IPS-18a (cell line): ENCODE measurements at regions not wholly inside any gene's neighbourhood (a gene's known extent, or its start where the extent isn't known, plus 50 kb on each side); places are given as distances from the start of the nearest gene placed in this dataset.

ENCODE experiments used
- H3K27ac ChIP-seq: one replicate; pipeline ENCODE4 v1.5.1; 2013; ENCODE audit warnings: low read length
- H3K27me3 ChIP-seq: one replicate; pipeline ENCODE4 v1.6.1; 2013; ENCODE audit warnings: mild to moderate bottlenecking, low read length; ENCODE audit not compliant: control insufficient read depth, insufficient read depth
- H3K36me3 ChIP-seq: one replicate; pipeline ENCODE4 v1.6.1; 2013; ENCODE audit warnings: low read depth, low read length; ENCODE audit not compliant: control insufficient read depth
- H3K4me1 ChIP-seq: one replicate; pipeline ENCODE4 v1.6.1; 2013; ENCODE audit warnings: low read depth, low read length; ENCODE audit not compliant: control insufficient read depth
- H3K4me3 ChIP-seq: one replicate; pipeline ENCODE4 v1.5.1; 2013; ENCODE audit warnings: low read length
- H3K9ac ChIP-seq: one replicate; pipeline ENCODE4 v1.6.1; 2013; ENCODE audit warnings: mild to moderate bottlenecking, low read length, moderate library complexity
- H3K9me3 ChIP-seq: one replicate; pipeline ENCODE4 v1.6.1; 2013; ENCODE audit warnings: low read depth, low read length; ENCODE audit not compliant: control insufficient read depth

DNA sequence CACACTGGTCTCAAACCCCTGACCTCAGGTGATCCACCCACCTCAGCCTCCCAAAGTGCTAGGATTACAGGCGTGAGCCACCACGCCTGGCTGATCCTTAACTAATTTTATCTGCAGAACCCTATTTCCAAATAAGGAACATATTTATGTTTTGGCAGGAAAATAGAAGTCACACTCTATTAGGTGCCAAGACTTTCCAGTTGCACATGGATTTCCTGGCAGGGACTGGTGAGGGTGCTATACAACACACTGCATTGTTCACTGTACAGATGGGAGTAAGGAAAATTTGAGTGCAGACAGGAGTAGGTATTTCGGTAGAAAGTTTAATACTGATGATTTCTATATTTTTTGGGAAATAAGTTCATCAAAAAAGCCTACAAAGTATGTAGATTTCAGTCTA is 605.3 kb upstream of the B3GALT2 start:
- H3K9ac ChIP-seq, result no peak overlapping the region
- H3K9me3 ChIP-seq, result no peaks in the 10 kb centered on the region
- H3K4me3 ChIP-seq, result no peak overlapping the region
- H3K36me3 ChIP-seq, result no peaks in the 10 kb centered on the region
- peaks cover 3% of the 10 kb centered on the region for H3K4me1 ChIP-seq
- H3K27me3 ChIP-seq, result no peaks in the 10 kb centered on the region
- no peak overlapping the region for H3K27ac ChIP-seq

DNA sequence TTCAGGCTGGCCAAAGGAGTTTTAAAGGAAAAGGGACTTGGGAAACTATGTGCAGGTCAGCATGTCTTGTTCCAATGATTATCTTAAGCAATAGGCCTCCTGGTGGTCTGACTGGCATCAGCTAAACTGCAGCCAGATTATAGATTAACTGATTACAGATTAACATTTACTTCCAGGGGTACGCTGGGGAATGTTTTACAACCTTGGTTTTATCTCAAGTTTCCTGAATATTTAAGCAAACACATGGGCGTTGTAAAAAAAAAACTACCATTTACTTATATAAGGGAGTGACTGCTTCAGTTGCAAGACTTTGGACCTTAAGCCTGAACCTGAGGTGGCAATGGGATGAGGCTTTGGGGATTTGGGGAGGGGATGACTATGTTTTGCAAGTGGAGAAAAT is 600.6 kb upstream of the B3GALT2 start:
- H3K27ac ChIP-seq, result no peak overlapping the region
- H3K27me3 ChIP-seq, result no peaks in the 10 kb centered on the region
- H3K4me1 ChIP-seq, result no peaks in the 10 kb centered on the region
- H3K9me3 ChIP-seq, result no peaks in the 10 kb centered on the region
- H3K9ac ChIP-seq, result no peak overlapping the region
- H3K36me3 ChIP-seq, result no peaks in the 10 kb centered on the region
- no peak overlapping the region for H3K4me3 ChIP-seq

DNA sequence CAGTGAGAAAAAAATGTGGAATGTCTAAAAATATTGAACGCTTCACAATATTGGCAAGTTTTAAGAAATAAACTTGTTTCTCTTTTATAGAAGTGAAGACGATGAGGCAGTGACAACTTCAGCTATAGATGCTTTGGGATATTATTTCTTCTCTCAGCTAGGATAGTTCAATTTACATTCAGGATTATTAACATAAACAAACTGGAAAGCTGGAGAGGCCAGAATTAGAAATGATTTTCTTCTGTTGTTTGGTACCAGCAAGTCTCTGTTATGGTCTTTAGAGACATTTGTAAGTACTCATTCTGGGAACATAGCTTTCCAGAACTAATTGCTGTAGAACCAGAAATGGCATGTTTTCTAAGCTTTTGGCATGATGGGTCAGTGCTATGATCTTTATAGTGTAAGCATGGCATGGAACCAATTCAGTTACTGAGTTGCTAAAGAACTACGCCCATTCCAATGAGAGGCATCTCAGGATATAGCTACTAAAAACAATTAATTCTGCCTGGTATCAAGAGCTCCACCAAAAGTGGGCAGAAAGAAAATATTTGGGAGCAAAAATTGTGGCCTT is 599.5 kb upstream of the B3GALT2 start:
- Histone ChIP-seq H3K9ac (no peak overlapping the region), H3K27me3 (no peaks in the 10 kb centered on the region), H3K27ac (no peak overlapping the region), H3K4me1 (no peaks in the 10 kb centered on the region), H3K4me3 (no peak overlapping the region), H3K9me3 (no peaks in the 10 kb centered on the region), H3K36me3 (no peaks in the 10 kb centered on the region)

DNA sequence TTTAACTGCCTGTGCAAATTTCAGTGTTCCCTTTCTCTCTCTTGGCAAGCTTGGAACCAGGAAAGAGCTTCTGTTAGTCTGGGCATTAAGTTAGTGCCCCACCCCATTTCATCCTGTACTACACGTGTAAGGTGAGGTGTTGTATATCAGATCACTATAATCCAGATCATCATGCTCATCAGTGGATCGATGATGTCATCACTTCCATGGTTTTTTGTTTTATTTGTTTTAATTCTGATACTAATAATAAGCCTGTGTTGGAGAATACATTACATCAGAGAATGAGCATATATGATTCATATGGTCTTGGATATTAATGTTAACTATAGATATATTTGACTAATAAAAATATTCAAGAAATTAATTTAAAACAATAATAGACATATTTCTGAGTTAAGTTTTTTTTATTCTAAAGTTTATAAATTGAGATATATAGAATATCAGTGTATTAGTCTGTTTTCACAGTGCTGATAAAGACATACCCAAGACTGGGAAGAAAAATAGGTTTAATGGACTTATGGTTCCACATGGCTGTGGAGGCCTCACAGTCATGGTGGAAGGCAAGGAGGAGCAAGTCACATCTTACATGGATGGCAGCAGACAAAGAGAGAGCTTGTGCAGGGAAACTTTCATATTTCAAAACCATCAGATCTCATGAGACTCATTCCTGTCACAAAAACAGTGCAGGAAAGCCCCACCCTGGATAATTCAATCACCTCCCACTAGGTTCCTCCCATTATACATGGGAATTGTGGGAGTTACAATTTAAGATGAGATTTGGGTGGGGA is 588.3 kb upstream of the B3GALT2 start:
- Histone ChIP-seq H3K9ac (no peak overlapping the region), H3K4me3 (no peak overlapping the region), H3K36me3 (no peaks in the 10 kb centered on the region), H3K27ac (no peak overlapping the region), H3K9me3 (no peaks in the 10 kb centered on the region), H3K4me1 (no peaks in the 10 kb centered on the region), H3K27me3 (no peaks in the 10 kb centered on the region)

DNA sequence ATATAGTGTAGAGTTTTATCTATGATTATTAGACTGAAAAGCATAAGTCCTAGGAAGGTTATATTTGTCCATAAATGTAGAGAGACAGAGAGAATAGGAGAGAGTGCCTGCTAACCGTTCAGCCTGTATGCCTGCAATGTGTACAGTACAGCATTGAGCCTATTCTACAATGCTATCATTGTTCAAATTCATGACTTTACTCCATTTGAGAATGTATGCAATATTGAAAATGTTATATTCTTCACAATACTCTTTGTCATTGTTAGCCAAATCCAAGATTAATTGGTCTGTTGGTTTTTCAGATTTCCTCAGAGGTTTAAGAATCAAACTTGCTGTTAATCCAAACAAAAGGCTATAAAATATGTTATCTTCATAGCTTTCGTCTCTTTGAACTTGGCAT is 585.2 kb upstream of the B3GALT2 start:
- no peaks in the 10 kb centered on the region for H3K27me3 ChIP-seq
- no peak overlapping the region for H3K9ac ChIP-seq
- H3K4me1 ChIP-seq, result no peaks in the 10 kb centered on the region
- no peak overlapping the region for H3K4me3 ChIP-seq
- no peaks in the 10 kb centered on the region for H3K36me3 ChIP-seq
- no peak overlapping the region for H3K27ac ChIP-seq
- H3K9me3 ChIP-seq, result no peaks in the 10 kb centered on the region

DNA sequence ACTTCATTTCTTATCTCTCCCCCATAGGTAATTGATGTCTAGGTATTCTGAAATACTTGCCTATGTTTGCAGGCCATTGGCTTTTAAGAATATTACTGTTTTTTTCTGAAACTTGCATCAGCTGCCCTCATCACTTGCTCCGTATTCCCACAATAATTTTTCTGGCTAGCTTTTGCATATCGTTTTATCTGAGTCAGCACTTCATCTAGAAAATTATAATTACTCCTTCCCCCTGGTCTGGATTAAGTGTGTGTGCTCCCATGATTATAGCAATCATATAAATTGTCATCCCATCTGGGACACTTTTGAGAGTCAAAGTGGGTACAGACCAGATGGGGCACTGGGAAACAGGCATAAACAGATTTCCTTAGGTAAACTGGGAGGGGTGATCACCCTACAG is 583.2 kb upstream of the B3GALT2 start:
- Histone ChIP-seq H3K27ac (no peak overlapping the region), H3K4me3 (no peak overlapping the region), H3K9ac (no peak overlapping the region), H3K9me3 (no peaks in the 10 kb centered on the region), H3K4me1 (no peaks in the 10 kb centered on the region), H3K27me3 (no peaks in the 10 kb centered on the region), H3K36me3 (no peaks in the 10 kb centered on the region)

DNA sequence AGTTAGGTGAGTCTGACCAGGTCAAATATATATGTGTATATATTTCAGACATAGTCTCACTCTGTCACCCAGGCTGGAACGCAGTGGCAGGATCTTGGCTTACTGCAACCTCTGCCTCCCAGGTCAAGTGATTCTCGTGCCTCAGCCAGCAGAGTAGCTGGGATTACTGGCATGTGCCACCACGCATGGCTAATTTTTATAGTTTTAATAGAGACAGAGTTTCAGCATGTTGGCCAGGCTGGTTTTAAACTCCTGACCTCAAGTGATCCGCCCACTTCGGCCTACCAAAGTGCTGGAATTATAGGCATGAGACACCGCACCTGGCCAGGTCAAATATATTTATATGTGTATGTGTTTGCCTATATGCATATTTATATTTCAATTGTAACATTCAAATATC is 581.5 kb upstream of the B3GALT2 start:
- Histone ChIP-seq H3K36me3 (no peaks in the 10 kb centered on the region), H3K27ac (no peak overlapping the region), H3K4me3 (no peak overlapping the region), H3K27me3 (no peaks in the 10 kb centered on the region), H3K9ac (no peak overlapping the region), H3K4me1 (no peaks in the 10 kb centered on the region), H3K9me3 (no peaks in the 10 kb centered on the region)

DNA sequence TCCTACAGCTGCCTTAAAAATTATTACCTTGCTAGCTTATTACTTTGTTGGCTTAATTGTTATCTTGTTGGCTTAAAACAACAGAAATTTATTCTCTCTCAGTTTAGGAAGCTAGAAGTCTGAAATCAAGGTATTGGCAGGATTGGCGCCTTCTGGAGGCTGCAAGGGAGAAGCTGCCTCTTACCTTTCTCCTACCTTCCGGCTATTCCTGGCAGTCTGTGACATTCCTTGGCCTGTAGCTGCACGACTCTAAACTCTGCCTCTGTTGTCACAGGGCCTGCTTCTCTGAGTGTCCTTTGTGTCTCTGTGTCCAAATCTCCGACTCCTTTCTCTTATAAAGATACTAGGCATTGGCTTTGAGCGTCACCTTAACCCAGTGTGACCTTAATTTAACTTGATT is 579.9 kb upstream of the B3GALT2 start:
- Histone ChIP-seq H3K36me3 (no peaks in the 10 kb centered on the region), H3K4me3 (no peak overlapping the region), H3K27ac (no peak overlapping the region), H3K27me3 (no peaks in the 10 kb centered on the region), H3K9ac (no peak overlapping the region), H3K9me3 (no peaks in the 10 kb centered on the region), H3K4me1 (no peaks in the 10 kb centered on the region)

DNA sequence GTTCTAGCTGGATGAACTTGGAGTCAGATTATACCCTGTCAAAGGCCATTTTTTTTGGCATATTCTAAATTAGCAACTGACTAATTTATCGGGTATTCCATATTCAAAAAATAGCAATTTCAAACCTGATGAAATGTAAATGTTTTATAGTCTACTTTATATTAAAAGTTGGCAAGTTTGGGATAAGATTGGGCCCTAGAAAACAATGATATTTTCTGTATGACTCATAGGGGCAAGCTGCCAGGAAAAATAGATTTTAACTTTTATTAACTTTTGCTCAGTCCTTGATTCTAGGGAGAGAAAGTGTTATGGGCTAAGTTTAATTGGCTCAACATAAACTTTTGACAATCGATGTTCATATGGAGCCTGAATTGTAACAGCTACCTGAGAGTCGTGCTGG is 576.9 kb upstream of the B3GALT2 start:
- Histone ChIP-seq H3K9me3 (no peaks in the 10 kb centered on the region), H3K27ac (no peak overlapping the region), H3K27me3 (no peaks in the 10 kb centered on the region), H3K4me1 (no peaks in the 10 kb centered on the region), H3K9ac (no peak overlapping the region), H3K4me3 (no peak overlapping the region), H3K36me3 (no peaks in the 10 kb centered on the region)

DNA sequence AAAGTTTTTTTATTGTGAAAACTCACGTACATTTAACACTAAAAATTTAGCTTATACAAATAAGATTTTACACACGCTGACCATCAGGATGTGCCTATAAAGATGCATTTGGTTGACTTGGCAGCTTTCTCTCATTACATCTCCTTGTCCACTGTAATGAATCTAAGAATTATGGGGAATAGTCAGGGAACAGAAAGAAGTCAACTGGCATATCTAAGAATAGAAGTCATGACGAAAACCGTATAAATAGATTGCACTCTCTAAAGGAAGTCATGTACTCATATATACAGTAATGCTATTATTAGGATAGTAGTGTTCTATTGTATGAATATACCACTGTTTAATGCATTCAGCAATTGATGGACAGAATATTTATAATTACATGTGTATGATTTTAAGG is 575.8 kb upstream of the B3GALT2 start:
- Histone ChIP-seq H3K27me3 (no peaks in the 10 kb centered on the region), H3K4me1 (no peaks in the 10 kb centered on the region), H3K4me3 (no peak overlapping the region), H3K27ac (no peak overlapping the region), H3K9me3 (no peaks in the 10 kb centered on the region), H3K36me3 (no peaks in the 10 kb centered on the region), H3K9ac (no peak overlapping the region)

DNA sequence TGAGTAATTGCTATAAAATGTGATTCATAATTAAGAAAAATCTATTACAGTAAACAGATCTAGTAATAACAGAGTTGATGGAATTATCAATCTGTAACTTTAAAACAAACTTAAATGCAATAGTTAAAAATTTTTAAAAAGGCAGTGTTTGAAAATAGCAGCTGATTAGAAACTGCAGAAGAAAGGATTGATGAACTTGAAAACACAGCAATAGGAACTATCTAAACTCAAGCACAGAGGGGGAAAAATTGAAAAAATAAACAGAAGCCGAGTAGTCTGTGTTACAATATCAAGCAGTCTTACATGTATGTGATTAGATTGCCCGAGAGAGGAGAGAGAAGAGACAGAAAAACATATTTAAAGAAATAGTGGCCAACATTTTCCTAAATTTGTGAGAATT is 569.0 kb upstream of the B3GALT2 start:
- H3K27me3 ChIP-seq, result no peaks in the 10 kb centered on the region
- no peak overlapping the region for H3K9ac ChIP-seq
- H3K4me3 ChIP-seq, result no peak overlapping the region
- H3K9me3 ChIP-seq, result peaks cover 4% of the 10 kb centered on the region
- no peak overlapping the region for H3K27ac ChIP-seq
- peaks cover 6% of the 10 kb centered on the region for H3K4me1 ChIP-seq
- H3K36me3 ChIP-seq, result no peaks in the 10 kb centered on the region

DNA sequence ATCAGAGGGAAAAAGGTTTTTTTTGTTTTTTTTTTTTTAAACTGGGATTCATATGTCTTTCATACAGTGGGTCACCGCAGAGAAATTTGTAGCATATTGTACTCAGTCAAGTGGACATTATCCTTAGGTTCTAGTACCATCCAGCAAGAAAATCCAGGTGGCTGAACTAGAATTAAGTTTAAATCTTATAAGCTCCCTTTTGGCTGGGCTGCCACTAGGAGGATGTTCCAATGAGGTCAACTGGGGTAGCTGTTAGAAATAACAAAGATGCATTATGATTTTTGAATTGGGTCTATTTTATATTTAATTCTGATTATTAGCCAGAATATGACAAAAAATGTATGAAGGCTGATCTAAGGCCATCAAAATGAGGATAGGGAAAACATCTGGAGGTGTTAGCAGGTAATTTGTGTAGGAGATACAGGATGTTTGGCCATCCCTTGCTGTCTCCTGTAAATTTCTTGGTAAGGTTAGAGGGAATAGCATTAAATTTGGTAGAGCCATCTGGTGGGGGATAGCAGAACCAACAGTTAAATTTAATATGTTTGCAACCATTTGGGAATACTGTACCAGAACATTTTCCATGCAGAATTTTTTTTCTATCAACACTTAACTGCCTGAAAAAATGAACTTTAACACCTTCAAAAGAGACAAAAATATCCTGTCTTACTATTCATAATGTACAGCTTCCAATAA is 568.5 kb upstream of the B3GALT2 start:
- Histone ChIP-seq H3K36me3 (no peaks in the 10 kb centered on the region), H3K27ac (no peak overlapping the region), H3K9me3 (peaks cover 4% of the 10 kb centered on the region), H3K4me3 (no peak overlapping the region), H3K9ac (no peak overlapping the region), H3K27me3 (no peaks in the 10 kb centered on the region), H3K4me1 (peaks cover 6% of the 10 kb centered on the region)
